ENCODE measurements at regions not wholly inside any gene's neighbourhood (a gene's known extent, or its start where the extent isn't known, plus 50 kb on each side); places are given as distances from the start of the nearest gene placed in this dataset.

DNA sequence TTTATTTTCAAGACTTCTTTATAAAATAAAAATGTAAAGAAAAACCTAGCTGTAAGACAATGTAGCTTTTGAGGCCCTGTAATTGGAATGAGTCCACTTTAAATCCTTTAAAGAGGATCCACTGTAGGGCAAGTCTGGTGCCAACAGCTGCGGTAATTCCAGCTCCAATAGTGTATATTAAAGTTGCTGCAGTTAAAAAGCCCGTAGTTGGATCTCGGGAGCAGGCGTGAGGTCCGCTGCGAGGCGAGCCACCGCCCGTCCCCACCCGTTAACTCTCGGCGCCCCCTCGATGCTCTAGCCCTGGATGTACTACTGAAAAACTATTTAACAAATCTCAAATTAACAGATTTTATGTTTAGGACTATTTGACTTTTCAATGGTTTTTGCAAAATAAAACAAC lies 414.7 kb upstream of the SEMA3C start:
- H3K27me3 Mint-ChIP-seq (ENCODE audit: low read depth): no peaks in the 10 kb centered on the region
- H3K27ac Mint-ChIP-seq: no peak overlapping the region
- DNase-seq (ENCODE audit: low spot score): no peak
- H3K9me3 Mint-ChIP-seq: peaks cover 5% of the 10 kb centered on the region; the same call in 1 of the 2 replicates
- ChIA-PET POLR2A (no interaction called here), CTCF (no interaction called here)
- H3K4me3 Mint-ChIP-seq: no peak overlapping the region
- H3K36me3 Mint-ChIP-seq: no peaks in the 10 kb centered on the region
- H3K4me1 Mint-ChIP-seq: no peaks in the 10 kb centered on the region
- ATAC-seq: no peak
- TF ChIP-seq MAX (CRISPR knock-in tag; IDR thresholded peaks at IDR 0.05): no peak
- no peak for TF ChIP-seq TEAD1 (CRISPR knock-in tag; IDR thresholded peaks at IDR 0.05)
- TF ChIP-seq MXD4 (CRISPR knock-in tag; IDR thresholded peaks at IDR 0.05; ENCODE audit: borderline replicate concordance): no peak
- TF ChIP-seq ATF2 (CRISPR knock-in tag; IDR thresholded peaks at IDR 0.05; ENCODE audit: borderline replicate concordance, low read depth): no peak
- TF ChIP-seq ERG (CRISPR knock-in tag; IDR thresholded peaks at IDR 0.05): no peak

- no peak for TF ChIP-seq E2F5 (CRISPR knock-in tag; IDR thresholded peaks at IDR 0.05)
- no peak for TF ChIP-seq GABPB1 (CRISPR knock-in tag; IDR thresholded peaks at IDR 0.05)
- TF ChIP-seq HMGXB4 (CRISPR knock-in tag; IDR thresholded peaks at IDR 0.05): no peak
- TF ChIP-seq, protein P1, sequence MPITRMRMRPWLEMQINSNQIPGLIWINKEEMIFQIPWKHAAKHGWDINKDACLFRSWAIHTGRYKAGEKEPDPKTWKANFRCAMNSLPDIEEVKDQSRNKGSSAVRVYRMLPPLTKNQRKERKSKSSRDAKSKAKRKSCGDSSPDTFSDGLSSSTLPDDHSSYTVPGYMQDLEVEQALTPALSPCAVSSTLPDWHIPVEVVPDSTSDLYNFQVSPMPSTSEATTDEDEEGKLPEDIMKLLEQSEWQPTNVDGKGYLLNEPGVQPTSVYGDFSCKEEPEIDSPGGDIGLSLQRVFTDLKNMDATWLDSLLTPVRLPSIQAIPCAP (CRISPR knock-in tag; IDR thresholded peaks at IDR 0.05): no peak
- TF ChIP-seq, protein P2, sequence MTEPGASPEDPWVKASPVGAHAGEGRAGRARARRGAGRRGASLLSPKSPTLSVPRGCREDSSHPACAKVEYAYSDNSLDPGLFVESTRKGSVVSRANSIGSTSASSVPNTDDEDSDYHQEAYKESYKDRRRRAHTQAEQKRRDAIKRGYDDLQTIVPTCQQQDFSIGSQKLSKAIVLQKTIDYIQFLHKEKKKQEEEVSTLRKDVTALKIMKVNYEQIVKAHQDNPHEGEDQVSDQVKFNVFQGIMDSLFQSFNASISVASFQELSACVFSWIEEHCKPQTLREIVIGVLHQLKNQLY (CRISPR knock-in tag; IDR thresholded peaks at IDR 0.05): no peak
- no peak for TF ChIP-seq NR1H2 (CRISPR knock-in tag; IDR thresholded peaks at IDR 0.05)
- TF ChIP-seq TEAD4 (CRISPR knock-in tag; IDR thresholded peaks at IDR 0.05): no peak
- no peak for TF ChIP-seq EMX1 (CRISPR knock-in tag; IDR thresholded peaks at IDR 0.05)
- no peak for TF ChIP-seq ELF4 (CRISPR knock-in tag; IDR thresholded peaks at IDR 0.05; ENCODE audit: low read depth)
- TF ChIP-seq HMGA2 (CRISPR knock-in tag; IDR thresholded peaks at IDR 0.05): no peak
- no peak for TF ChIP-seq ZMAT4 (CRISPR knock-in tag; IDR thresholded peaks at IDR 0.05)
- Mint-ChIP-seq H3K9me3 (peaks cover 5% of the 10 kb centered on the region; the same call in 1 of the 2 replicates), H3K27me3 (ENCODE audit: low read depth) (no peaks in the 10 kb centered on the region), H3K4me3 (no peak overlapping the region), H3K27ac (no peak overlapping the region), H3K36me3 (no peaks in the 10 kb centered on the region), H3K4me1 (no peaks in the 10 kb centered on the region)
- ATAC-seq (no peak), DNase-seq (ENCODE audit: low spot score) (no peak)
- POLR2A ChIA-PET: no interaction called here
- CTCF ChIA-PET: no interaction called here
Observed at GRCh38 chr7:81333004-81333403, 414.2 kb upstream of the SEMA3C start.
